ENCODE measurements at regions not wholly inside any gene's neighbourhood (a gene's known extent, or its start where the extent isn't known, plus 50 kb on each side); places are given as distances from the start of the nearest gene placed in this dataset.

GRCh38 chr3:27657871-27658270, 64.3 kb downstream of the EOMES start:
- Histone ChIP-seq H3K9me1 (ENCODE audit: control insufficient read depth, insufficient read depth, low read length) (no peaks in the 10 kb centered on the region), H3K36me3 (ENCODE audit: control insufficient read depth, insufficient read depth, low read length) (no peaks in the 10 kb centered on the region), H3K4me3 (no peak overlapping the region), H3K4me1 (replicated peaks in 1 of 2; ENCODE audit: control insufficient read depth in 2 of 2, insufficient read depth in 2 of 2, low read length in 2 of 2) (no peaks in the 10 kb centered on the region), H4K20me1 (replicated peaks; ENCODE audit: control insufficient read depth, insufficient read depth, low read length) (no peaks in the 10 kb centered on the region), H3K79me2 (ENCODE audit: control insufficient read depth, insufficient read depth, low read length) (no peaks in the 10 kb centered on the region), H3K27ac (ENCODE audit: extremely low read depth, low read depth, low read length) (no peak overlapping the region), H3K9ac (ENCODE audit: insufficient read depth in 1 of 2, low read depth in 2 of 2, low read length in 2 of 2) (no peak overlapping the region), H3K27me3 (ENCODE audit: control insufficient read depth in 2 of 2, insufficient read depth in 2 of 2, low read length in 2 of 2) (no peaks in the 10 kb centered on the region), H3K4me2 (ENCODE audit: insufficient read depth, low read length) (no peak overlapping the region), H2AFZ (ENCODE audit: low read depth, low read length) (no peak overlapping the region), H3K9me3 (replicated peaks; ENCODE audit: control insufficient read depth, insufficient read depth, low read depth, low read length) (no peaks in the 10 kb centered on the region)
- ChIA-PET CTCF (ENCODE audit: low intra/inter-chr PET ratio) (no interaction called here), POLR2A (no interaction called here)
- no TSS peak for BruUV-seq (replicated peaks)
- WGBS (ENCODE audit: insufficient coverage, low coverage, missing lambda C conversion rate), result 0% methylated on average over 2 of the region's 2 CpGs
- in situ Hi-C loops (cut with MboI) (no loop called here), intact Hi-C loops (cut with micrococcal nuclease) (no loop called here)
- DNase-seq (ENCODE audit: extremely low read depth in 1 of 4, low spot score in 3 of 4), result no peak
- TF ChIP-seq FOXP4 (CRISPR knock-in tag; IDR thresholded peaks at IDR 0.05; ENCODE audit: borderline replicate concordance) (no peak), E2F4 (CRISPR knock-in tag; IDR thresholded peaks at IDR 0.05; ENCODE audit: low read depth) (no peak), ZBTB5 (IDR thresholded peaks at IDR 0.05) (no peak), ZNF395 (CRISPR knock-in tag; IDR thresholded peaks at IDR 0.05) (no peak), ZBTB2 (IDR thresholded peaks at IDR 0.05) (no peak)
- FAIRE-seq, result no peak
- no peak for ATAC-seq
